Left lung (tissue), 4 donors: ENCODE measurements at regions not wholly inside any gene's neighbourhood (a gene's known extent, or its start where the extent isn't known, plus 50 kb on each side); places are given as distances from the start of the nearest gene placed in this dataset.

Source experiments
- ATAC-seq: fragments of 200-7000 bp; cut with Tn5 transposase; one replicate; pipeline ENCODE4 v1.9.1; 2020; ENCODE audit warnings: moderate library complexity
- DNase-seq, 4 donors: peaks; one replicate each; pipeline ENCODE4 v3.0.0-alpha.2; 2013 to 2020
- H3K27ac ChIP-seq, 2 donors: fragments of 200-600 bp; sonication (generic) in 1 of 2; one replicate each; pipeline versions ENCODE4 v1.5.0 to v1.8.0; 2020 to 2021
- H3K27me3 ChIP-seq, 2 donors: fragments of 200-600 bp; sonication (generic) in 1 of 2; one replicate each; pipeline versions ENCODE4 v1.5.0 to v1.8.0; 2020 to 2021
- H3K36me3 ChIP-seq, 2 donors: fragments of 200-600 bp; sonication (generic) in 1 of 2; one replicate each; pipeline versions ENCODE4 v1.5.0 to v1.8.0; 2020 to 2021
- H3K4me1 ChIP-seq, 2 donors: fragments of 200-600 bp; one replicate each; pipeline ENCODE4 v1.8.0; 2021
- H3K4me3 ChIP-seq, 2 donors: fragments of 200-600 bp; sonication (generic) in 1 of 2; one replicate each; pipeline versions ENCODE4 v1.5.0 to v1.8.0; 2020 to 2021; ENCODE audit warnings: mild to moderate bottlenecking in 1 of 2
- H3K9me3 ChIP-seq, 2 donors: fragments of 200-600 bp; sonication (generic) in 1 of 2; one replicate each; pipeline versions ENCODE4 v1.5.0 to v1.8.0; 2020 to 2021
- intact Hi-C, 2 donors: fragments of 100-400 bp; cut with DNase I; formaldehyde crosslinking; loops; one replicate each; pipeline versions ENCODE4 v1.11.2 to v1.14.2; 2022
- TF ChIP-seq, protein P1 (sequence below), 2 donors: fragments of 200-600 bp; sonication (generic) in 1 of 2; IDR thresholded peaks; one replicate each; pipeline versions ENCODE4 v1.5.0 to v1.8.0; 2021; ENCODE audit warnings: antibody characterized with exemption in 2 of 2
- donor health status: DM: no; HTN: yes; CAD: no.
- donor health status: DM: no; HTN: no; CAD: no.

DNA sequence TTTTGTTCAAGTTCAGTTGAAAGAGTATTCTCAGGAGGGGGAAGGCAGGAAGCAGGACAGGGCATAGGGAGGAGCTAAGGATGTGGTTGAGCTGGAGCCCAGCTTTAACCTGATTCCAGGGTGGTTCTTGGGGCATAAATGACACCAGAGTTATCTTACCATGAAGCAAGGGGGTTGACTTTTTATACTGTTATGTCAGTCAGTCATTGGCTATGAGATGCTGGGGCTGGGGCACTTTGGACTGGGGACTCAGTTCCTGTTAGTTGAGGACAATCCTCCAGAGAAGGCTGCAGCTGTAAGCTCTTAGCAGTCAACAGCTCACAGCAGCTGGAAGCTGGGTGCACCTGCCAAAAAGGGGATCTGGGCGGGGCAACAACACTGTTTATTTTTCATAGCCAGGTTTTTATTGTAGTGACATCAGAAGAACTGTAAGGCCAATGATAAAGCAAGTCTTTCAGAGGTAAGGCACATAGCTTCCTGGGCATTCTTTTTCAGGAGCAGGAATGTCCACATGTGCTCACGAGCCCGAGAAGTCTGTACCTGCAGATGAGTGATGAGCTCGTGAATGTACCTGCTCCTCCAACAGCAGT lies 78.5 kb downstream of the MID1IP1 start:
- Histone ChIP-seq H3K9me3 (no peaks in the 10 kb centered on the region), H3K36me3 (no peaks in the 10 kb centered on the region), H3K4me1 (peaks cover 0 to 13% of the 10 kb centered on the region in 2 donors), H3K27ac (peak overlapping the region; percentile 27 to 30), H3K4me3 (no peak overlapping the region), H3K27me3 (no peaks in the 10 kb centered on the region)
- TF ChIP-seq, protein P1, sequence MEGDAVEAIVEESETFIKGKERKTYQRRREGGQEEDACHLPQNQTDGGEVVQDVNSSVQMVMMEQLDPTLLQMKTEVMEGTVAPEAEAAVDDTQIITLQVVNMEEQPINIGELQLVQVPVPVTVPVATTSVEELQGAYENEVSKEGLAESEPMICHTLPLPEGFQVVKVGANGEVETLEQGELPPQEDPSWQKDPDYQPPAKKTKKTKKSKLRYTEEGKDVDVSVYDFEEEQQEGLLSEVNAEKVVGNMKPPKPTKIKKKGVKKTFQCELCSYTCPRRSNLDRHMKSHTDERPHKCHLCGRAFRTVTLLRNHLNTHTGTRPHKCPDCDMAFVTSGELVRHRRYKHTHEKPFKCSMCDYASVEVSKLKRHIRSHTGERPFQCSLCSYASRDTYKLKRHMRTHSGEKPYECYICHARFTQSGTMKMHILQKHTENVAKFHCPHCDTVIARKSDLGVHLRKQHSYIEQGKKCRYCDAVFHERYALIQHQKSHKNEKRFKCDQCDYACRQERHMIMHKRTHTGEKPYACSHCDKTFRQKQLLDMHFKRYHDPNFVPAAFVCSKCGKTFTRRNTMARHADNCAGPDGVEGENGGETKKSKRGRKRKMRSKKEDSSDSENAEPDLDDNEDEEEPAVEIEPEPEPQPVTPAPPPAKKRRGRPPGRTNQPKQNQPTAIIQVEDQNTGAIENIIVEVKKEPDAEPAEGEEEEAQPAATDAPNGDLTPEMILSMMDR (IDR thresholded peaks at IDR 0.05) = no peak
- intact Hi-C loops = no loop called here
- DNase-seq = no peak
- peak; percentile 42 for ATAC-seq

DNA sequence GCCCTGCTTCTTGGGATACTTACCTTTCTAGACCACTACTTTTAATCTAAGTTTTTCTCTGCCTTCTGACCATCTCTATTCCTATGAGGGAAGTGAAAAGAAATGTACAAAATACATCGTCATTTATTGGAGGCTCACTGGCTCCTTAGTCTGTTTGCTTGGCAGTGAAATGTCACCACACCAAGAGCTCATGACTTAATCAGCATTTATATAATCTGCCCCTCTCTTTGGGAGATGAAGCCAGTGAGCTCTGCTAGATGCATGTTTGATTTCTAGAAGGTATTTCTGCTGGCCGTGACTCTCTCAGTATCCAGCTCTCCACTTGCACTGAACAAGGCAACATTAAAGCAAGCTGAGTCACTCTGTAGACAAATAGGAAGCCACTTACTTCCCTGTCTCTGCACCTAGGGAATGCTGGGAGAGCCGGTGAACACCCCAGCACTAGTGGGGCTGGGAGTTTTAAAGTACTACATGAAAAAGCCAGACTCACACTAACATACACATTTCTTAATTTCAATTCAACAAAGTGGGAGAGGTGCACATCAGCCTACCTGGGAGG lies 79.1 kb downstream of the MID1IP1 start:
- no peak overlapping the region for H3K4me3 ChIP-seq
- no peaks in the 10 kb centered on the region for H3K9me3 ChIP-seq
- no peaks in the 10 kb centered on the region for H3K27me3 ChIP-seq
- intact Hi-C loops = no loop called here
- TF ChIP-seq, protein P1 (IDR thresholded peaks at IDR 0.05) = no peak
- ATAC-seq (peak; percentile 94), DNase-seq (peak in 1 of 4 donors; percentile 45)
- no peaks in the 10 kb centered on the region for H3K36me3 ChIP-seq
- H3K4me1 ChIP-seq = peaks cover 0 to 13% of the 10 kb centered on the region in 2 donors
- peak overlapping the region; percentile 27 to 30 for H3K27ac ChIP-seq

- Histone ChIP-seq H3K36me3 (no peaks in the 10 kb centered on the region), H3K27me3 (no peaks in the 10 kb centered on the region), H3K27ac (no peak overlapping the region), H3K9me3 (no peaks in the 10 kb centered on the region), H3K4me3 (no peak overlapping the region), H3K4me1 (peaks cover 0 to 13% of the 10 kb centered on the region in 2 donors)
- TF ChIP-seq, protein P1 (IDR thresholded peaks at IDR 0.05) = no peak
- intact Hi-C loops = no loop called here
- no peak for ATAC-seq
- DNase-seq = no peak
Observed at GRCh38 chrX:38881066-38881465, 79.8 kb downstream of the MID1IP1 start.

DNA sequence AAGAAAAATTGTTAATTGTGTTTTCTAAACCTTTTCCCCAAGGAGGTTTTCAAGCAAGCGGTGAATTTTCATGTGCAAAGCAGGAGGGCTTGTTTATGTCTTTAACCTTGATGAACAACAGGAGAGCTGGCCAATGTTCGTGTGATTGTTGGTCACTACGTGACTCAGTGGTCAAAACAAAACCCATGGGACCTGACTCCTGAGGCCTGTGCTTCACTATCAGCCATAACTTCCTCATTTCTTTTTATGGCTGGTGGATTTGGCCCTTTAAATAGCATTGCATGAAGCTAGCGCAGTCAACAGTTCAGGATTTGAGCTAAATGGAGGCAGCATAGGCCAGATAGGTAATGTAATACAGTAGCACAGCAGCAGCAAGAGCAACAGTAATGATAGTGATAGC lies 80.5 kb downstream of the MID1IP1 start:
- H3K4me3 ChIP-seq = no peak overlapping the region
- no peaks in the 10 kb centered on the region for H3K27me3 ChIP-seq
- DNase-seq = no peak
- peaks cover 0 to 13% of the 10 kb centered on the region in 2 donors for H3K4me1 ChIP-seq
- H3K27ac ChIP-seq = no peak overlapping the region
- intact Hi-C loops = no loop called here
- TF ChIP-seq, protein P1 (IDR thresholded peaks at IDR 0.05) = no peak
- no peaks in the 10 kb centered on the region for H3K9me3 ChIP-seq
- H3K36me3 ChIP-seq = no peaks in the 10 kb centered on the region
- ATAC-seq = no peak

- Histone ChIP-seq H3K9me3 (no peaks in the 10 kb centered on the region), H3K27ac (no peak overlapping the region), H3K36me3 (no peaks in the 10 kb centered on the region), H3K4me1 (peaks cover 0 to 13% of the 10 kb centered on the region in 2 donors), H3K27me3 (no peaks in the 10 kb centered on the region), H3K4me3 (no peak overlapping the region)
- peak; percentile 64 for ATAC-seq
- TF ChIP-seq, protein P1 (IDR thresholded peaks at IDR 0.05) = no peak
- DNase-seq = peak in 1 of 4 donors; percentile 37
- intact Hi-C loops = no loop called here
Observed at GRCh38 chrX:38882894-38883626, 81.8 kb downstream of the MID1IP1 start.
